Natural killer cell (primary cell): ENCODE measurements at regions not wholly inside any gene's neighbourhood (a gene's known extent, or its start where the extent isn't known, plus 50 kb on each side); places are given as distances from the start of the nearest gene placed in this dataset.
"Not testable (repeated sequence)": the region's sequence is repeated elsewhere in the genome, so short reads cannot be mapped to it uniquely, and the experiment has no call there.

Source experiments
- ATAC-seq, 3 donors: fragments of 150-1000 bp in 2 of 3; fragments of 200-7000 bp in 1 of 3; cut with Tn5 transposase; 1 replicate in 1 of 3; 2 replicates in 2 of 3; pipeline ENCODE4 v1.10.0; 2021; ENCODE audit warnings: mild to moderate bottlenecking in 2 of 3, moderate library complexity in 2 of 3
- DNase-seq, 2 donors: peaks; one replicate each; pipeline versions ENCODE4 v3.0.0 to v3.0.0-alpha.2; 2013 to 2021; ENCODE audit warnings: mixed read lengths in 1 of 2
- H3K27ac ChIP-seq: one replicate; pipeline ENCODE4 v1.5.1; 2013; ENCODE audit warnings: mild to moderate bottlenecking, low read length
- H3K27me3 ChIP-seq: one replicate; pipeline ENCODE4 v1.6.1; 2013; ENCODE audit warnings: low read length; ENCODE audit not compliant: control insufficient read depth, insufficient read depth
- H3K36me3 ChIP-seq: one replicate; pipeline ENCODE4 v1.6.1; 2013; ENCODE audit warnings: low read length; ENCODE audit not compliant: control insufficient read depth, insufficient read depth
- H3K4me1 ChIP-seq: one replicate; pipeline ENCODE4 v1.6.1; 2013; ENCODE audit warnings: low read length; ENCODE audit not compliant: control insufficient read depth, insufficient read depth
- H3K4me3 ChIP-seq: one replicate; pipeline ENCODE4 v1.5.1; 2013; ENCODE audit warnings: low read length
- H3K9me3 ChIP-seq: one replicate; pipeline ENCODE4 v1.6.1; 2013; ENCODE audit warnings: low read length; ENCODE audit not compliant: control insufficient read depth, insufficient read depth
- H3K27ac Mint-ChIP-seq, 2 donors: one replicate each; pipeline ENCODE4 v1.8.0; 2022; ENCODE audit warnings: mild to moderate bottlenecking in 2 of 2, mixed read lengths in 2 of 2, moderate library complexity in 1 of 2
- H3K27me3 Mint-ChIP-seq, 2 donors: one replicate each; pipeline ENCODE4 v1.8.0; 2022; ENCODE audit warnings: low read depth in 2 of 2, mixed read lengths in 2 of 2
- H3K36me3 Mint-ChIP-seq: one replicate; pipeline ENCODE4 v1.8.0; 2022; ENCODE audit warnings: mixed read lengths
- H3K4me1 Mint-ChIP-seq, 2 donors: one replicate each; pipeline ENCODE4 v1.8.0; 2022; ENCODE audit warnings: mixed read lengths in 2 of 2
- H3K4me3 Mint-ChIP-seq: one replicate; pipeline ENCODE4 v1.8.0; 2022; ENCODE audit warnings: mild to moderate bottlenecking, moderate library complexity, mixed read lengths
- H3K9me3 Mint-ChIP-seq, 2 donors: one replicate each; pipeline ENCODE4 v1.8.0; 2022; ENCODE audit warnings: mixed read lengths in 2 of 2
- WGBS: methylation state at CpG from one replicate; pipeline ENCODE4 v1.1.7; 2013; ENCODE audit warnings: missing lambda C conversion rate; ENCODE audit not compliant: insufficient coverage; 5-methylcytosine and 5-hydroxymethylcytosine counted together
- intact Hi-C: fragments of 100-400 bp; cut with micrococcal nuclease; formaldehyde crosslinking; loops from one replicate; pipeline ENCODE4 v1.14.2; 2022

DNA sequence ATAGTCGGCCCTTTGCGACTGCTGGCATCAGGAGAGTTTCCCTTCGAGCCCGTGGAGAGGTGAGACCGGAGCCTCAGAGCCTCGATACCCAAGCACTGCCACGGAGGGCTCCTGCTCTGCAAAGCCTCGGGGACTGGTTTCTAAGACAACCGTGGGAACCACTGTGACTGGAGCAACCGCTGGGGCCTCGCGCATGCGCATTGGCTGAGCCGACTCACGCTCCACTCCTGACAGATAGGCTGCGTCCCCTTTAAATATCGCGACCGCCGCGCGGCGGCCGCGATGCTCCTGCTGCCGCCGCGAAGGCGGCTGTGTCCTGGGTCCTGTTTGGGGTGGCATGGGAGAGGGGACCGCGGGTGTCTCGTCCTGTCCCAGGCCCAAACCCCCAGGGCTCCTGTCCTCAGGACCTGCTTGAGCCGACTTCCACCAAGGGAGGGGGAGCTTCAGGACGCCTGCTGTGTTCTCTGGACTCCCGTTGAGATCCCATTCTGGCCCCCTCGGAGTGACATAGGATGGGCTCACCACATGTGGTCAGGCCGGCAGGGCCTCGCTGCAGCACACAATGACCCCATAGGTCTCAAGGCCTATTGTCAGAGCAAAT is 704.5 kb upstream of the TPTE start:
- H3K36me3 ChIP-seq, H3K4me3 Mint-ChIP-seq, H3K4me1 Mint-ChIP-seq, H3K4me1 ChIP-seq, DNase-seq, H3K27me3 Mint-ChIP-seq, intact Hi-C loops, H3K36me3 Mint-ChIP-seq, H3K9me3 Mint-ChIP-seq, H3K27ac ChIP-seq, H3K9me3 ChIP-seq, H3K27me3 ChIP-seq, H3K27ac Mint-ChIP-seq, H3K4me3 ChIP-seq, ATAC-seq: not testable (repeated sequence)
- WGBS, result no CpG with 5 or more reads among the region's 38 CpGs

DNA sequence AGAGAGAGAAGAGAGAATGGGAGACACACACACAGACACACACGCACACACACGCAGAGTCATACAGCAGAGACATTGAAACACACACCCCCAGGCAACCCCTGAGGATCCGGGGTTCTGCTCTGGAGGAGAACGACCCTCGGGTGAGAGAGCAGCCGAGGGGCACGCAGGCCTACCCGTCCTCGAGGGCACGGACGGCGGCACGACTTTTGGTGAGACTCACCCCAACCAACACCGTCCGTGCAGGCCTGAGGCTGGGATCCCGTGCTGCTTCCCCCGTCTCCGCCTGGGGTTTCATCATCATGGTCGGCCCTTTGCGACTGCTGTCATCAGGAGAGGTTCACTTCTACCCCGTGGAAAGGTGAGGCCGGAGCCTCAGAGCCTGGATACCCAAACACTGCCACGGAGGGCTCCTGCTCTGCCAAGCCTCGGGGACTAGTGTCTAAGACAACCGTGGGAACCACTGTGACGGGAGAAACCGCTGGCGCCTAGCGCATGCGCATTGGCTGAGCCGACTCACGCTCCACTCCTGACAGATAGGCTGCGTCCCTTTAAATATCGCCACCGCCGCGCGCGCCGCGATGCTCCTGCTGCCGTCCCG is 703.4 kb upstream of the TPTE start:
- H3K36me3 ChIP-seq, H3K4me1 ChIP-seq, H3K27me3 Mint-ChIP-seq, H3K4me3 ChIP-seq, H3K4me1 Mint-ChIP-seq, H3K27me3 ChIP-seq, H3K27ac ChIP-seq, H3K36me3 Mint-ChIP-seq, H3K9me3 ChIP-seq, H3K9me3 Mint-ChIP-seq, H3K4me3 Mint-ChIP-seq, H3K27ac Mint-ChIP-seq, ATAC-seq, intact Hi-C loops, DNase-seq: not testable (repeated sequence)
- no CpG with 5 or more reads among the region's 43 CpGs for WGBS

DNA sequence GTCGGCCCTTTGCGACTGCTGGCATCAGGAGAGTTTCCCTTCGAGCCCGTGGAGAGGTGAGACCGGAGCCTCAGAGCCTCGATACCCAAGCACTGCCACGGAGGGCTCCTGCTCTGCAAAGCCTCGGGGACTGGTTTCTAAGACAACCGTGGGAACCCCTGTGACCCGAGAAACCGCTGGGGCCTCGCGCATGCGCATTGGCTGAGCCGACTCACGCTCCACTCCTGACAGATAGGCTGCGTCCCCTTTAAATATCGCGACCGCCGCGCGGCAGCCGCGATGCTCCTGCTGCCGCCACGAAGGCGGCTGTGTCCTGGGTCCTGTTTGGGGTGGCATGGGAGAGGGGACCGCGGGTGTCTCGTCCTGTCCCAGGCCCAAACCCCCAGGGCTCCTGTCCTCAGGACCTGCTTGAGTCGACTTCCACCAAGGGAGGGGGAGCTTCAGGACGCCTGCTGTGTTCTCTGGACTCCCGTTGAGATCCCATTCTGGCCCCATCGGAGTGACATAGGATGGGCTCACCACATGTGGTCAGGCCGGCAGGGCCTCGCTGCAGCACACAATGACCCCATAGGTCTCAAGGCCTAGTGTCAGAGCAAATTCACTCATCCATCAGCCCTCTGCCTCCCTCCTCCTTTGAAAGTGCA is 701.7 kb upstream of the TPTE start:
- H3K27ac ChIP-seq, H3K9me3 ChIP-seq, H3K4me1 Mint-ChIP-seq, H3K9me3 Mint-ChIP-seq, ATAC-seq, DNase-seq, H3K4me3 Mint-ChIP-seq, H3K36me3 ChIP-seq, H3K4me3 ChIP-seq, H3K27me3 ChIP-seq, H3K4me1 ChIP-seq, H3K36me3 Mint-ChIP-seq, H3K27ac Mint-ChIP-seq, intact Hi-C loops, H3K27me3 Mint-ChIP-seq: not testable (repeated sequence)
- no CpG with 5 or more reads among the region's 37 CpGs for WGBS

DNA sequence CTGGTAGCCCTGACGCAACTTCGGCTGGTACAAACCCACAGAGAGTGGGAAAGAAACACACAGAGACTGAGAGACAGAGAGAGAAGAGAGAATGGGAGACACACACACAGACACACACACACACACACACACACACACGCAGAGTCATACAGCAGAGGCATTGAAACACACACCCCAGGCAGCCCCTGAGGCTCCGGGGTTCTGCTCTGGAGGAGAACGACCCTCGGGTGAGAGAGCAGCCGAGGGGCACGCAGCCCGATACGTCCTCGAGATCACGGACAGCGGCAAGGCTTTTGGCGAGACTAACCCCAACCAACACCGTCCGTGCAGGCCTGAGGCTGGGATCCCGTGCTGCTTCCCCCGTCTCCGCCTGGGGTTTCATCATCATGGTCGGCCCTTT is 700.8 kb upstream of the TPTE start:
- DNase-seq, intact Hi-C loops, H3K4me1 ChIP-seq, H3K4me1 Mint-ChIP-seq, H3K9me3 ChIP-seq, H3K27me3 Mint-ChIP-seq, H3K27ac Mint-ChIP-seq, H3K4me3 ChIP-seq, H3K36me3 Mint-ChIP-seq, H3K27ac ChIP-seq, H3K36me3 ChIP-seq, H3K27me3 ChIP-seq, ATAC-seq, H3K9me3 Mint-ChIP-seq, H3K4me3 Mint-ChIP-seq: not testable (repeated sequence)
- WGBS, result 78% methylated on average over 2 of the region's 20 CpGs

DNA sequence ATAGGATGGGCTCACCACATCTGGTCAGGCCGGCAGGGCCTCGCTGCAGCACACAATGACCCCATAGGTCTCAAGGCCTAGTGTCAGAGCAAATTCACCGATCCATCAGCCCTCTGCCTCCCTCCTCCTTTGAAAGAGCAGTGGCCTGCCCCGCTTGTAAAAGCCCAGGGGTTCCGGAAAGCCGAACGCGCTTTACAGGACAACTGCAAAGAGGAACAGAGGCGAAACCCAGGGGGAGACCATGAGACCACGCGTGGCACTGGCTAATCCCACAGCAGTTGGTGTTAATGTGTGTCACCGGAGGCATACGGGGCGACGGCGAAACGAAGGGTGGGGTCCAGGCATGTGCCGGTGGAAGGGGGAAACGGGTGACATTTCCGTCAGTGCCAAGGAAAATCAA is 699.9 kb upstream of the TPTE start:
- ATAC-seq, H3K4me3 ChIP-seq, DNase-seq, H3K36me3 Mint-ChIP-seq, H3K27me3 Mint-ChIP-seq, intact Hi-C loops, H3K27ac Mint-ChIP-seq, H3K9me3 ChIP-seq, H3K4me1 ChIP-seq, H3K27me3 ChIP-seq, H3K27ac ChIP-seq, H3K9me3 Mint-ChIP-seq, H3K36me3 ChIP-seq, H3K4me1 Mint-ChIP-seq, H3K4me3 Mint-ChIP-seq: not testable (repeated sequence)
- WGBS, result 74% methylated on average over 17 of the region's 20 CpGs

DNA sequence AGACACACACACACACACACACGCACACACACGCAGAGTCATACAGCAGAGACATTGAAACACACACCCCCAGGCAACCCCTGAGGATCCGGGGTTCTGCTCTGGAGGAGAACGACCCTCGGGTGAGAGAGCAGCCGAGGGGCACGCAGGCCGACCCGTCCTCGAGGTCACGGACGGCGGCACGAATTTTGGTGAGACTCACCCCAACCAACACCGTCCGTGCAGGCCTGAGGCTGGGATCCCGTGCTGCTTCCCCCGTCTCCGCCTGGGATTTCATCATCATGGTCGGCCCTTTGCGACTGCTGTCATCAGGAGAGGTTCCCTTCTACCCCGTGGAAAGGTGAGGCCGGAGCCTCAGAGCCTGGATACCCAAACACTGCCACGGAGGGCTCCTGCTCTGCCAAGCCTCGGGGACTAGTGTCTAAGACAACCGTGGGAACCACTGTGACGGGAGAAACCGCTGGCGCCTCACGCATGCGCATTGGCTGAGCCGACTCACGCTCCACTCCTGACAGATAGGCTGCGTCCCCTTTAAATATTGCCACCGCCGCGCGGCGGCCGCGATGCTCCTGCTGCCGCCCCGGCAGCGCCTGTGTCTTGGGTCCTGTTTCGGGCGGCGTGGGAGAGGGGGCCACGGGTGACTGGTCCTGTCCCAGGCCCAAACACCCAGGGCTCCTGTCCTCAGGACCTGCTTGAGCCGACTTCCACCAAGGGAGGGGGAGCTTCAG is 699.1 kb upstream of the TPTE start:
- H3K27me3 ChIP-seq, DNase-seq, H3K4me1 ChIP-seq, H3K4me3 Mint-ChIP-seq, H3K9me3 ChIP-seq, H3K27ac Mint-ChIP-seq, H3K27ac ChIP-seq, H3K36me3 Mint-ChIP-seq, H3K27me3 Mint-ChIP-seq, H3K4me1 Mint-ChIP-seq, ATAC-seq, H3K4me3 ChIP-seq, H3K36me3 ChIP-seq, H3K9me3 Mint-ChIP-seq, intact Hi-C loops: not testable (repeated sequence)
- WGBS, result 71% methylated on average over 15 of the region's 49 CpGs

DNA sequence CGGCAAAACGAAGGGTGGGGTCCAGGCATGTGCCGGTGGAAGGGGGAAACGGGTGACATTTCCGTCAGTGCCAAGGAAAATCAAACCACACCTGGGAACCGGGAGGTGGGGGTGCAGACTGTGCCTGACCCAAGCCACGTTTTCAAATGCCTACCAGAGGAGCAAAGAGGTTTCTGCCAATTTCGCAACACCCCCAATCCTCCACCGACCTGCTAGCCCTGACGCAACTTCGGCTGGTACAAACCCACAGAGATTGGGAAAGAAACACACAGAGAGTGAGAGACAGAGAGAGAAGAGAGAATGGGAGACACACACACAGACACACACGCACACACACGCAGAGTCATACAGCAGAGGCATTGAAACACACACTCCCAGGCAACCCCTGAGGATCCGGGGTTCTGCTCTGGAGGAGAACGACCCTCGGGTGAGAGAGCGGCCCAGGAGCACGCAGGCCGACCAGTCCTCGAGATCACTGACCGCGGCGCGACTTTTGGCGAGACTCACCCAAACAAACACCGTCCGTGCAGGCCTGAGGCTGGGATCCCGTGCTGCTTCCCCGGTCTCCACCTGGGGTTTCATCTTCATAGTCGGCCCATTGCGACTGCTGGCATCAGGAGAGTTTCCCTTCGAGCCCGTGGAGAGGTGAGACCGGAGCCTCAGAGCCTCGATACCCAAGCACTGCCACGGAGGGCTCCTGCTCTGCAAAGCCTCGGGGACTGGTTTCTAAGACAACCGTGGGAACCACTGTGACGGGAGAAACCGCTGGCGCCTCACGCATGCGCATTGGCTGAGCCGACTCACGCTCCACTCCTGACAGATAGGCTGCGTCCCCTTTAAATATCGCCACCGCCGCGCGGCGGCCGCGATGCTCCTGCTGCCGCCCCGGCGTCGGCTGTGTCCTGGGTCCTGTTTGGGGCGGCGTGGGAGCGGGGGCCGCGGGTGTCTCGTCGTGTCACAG is 697.9 kb upstream of the TPTE start:
- WGBS, result 86% methylated on average over 18 of the region's 65 CpGs
- H3K9me3 Mint-ChIP-seq, result not testable (repeated sequence)

More for the DNA sequence above, 697.9 kb upstream of the TPTE start:
- H3K27me3 Mint-ChIP-seq, intact Hi-C loops, H3K4me1 Mint-ChIP-seq, H3K36me3 ChIP-seq, H3K36me3 Mint-ChIP-seq, H3K27me3 ChIP-seq, H3K27ac ChIP-seq, H3K4me1 ChIP-seq, ATAC-seq, H3K4me3 Mint-ChIP-seq, H3K4me3 ChIP-seq, H3K27ac Mint-ChIP-seq, H3K9me3 ChIP-seq: not testable (repeated sequence)
- peak in 1 of 2 donors; percentile 21 for DNase-seq
